Body of pancreas (tissue), 4 donors: ENCODE measurements at regions not wholly inside any gene's neighbourhood (a gene's known extent, or its start where the extent isn't known, plus 50 kb on each side); places are given as distances from the start of the nearest gene placed in this dataset.

Source experiments
- POLR2A ChIP-seq, 3 donors: fragments of 450-650 bp; IDR thresholded peaks; one replicate each; pipeline ENCODE4 v1.6.1; 2016; ENCODE audit warnings: antibody characterized with exemption in 3 of 3, mild to moderate bottlenecking in 2 of 3
- TF ChIP-seq, protein P1 (sequence below), 7 experiments: fragments of 450-650 bp in 4 of 7; fragments of 200-600 bp in 3 of 7; sonication (generic) in 3 of 7; IDR thresholded peaks; one replicate each; pipeline ENCODE4 v1.5.1; 2016 to 2019; ENCODE audit warnings: antibody characterized with exemption in 7 of 7

DNA sequence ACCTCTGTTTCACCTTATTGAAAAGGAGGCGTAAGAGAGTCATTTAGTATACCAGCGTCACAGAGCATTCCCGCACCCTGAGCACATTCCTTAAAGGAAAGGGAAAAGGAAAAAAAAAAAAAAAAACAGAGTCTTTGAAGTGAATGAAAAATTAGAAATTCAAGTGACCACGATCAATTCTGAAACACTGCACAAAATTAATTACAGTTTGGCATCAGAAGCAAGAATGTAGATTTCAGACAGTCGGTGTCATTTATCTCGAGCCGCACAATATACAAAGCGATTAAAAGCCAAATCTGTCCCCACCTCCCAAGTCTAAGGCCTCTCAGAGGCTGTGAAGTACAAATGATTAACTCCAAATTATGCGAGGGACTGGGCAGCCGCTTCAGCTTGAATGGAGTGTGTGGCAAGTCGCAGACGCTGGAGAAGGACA is 173.7 kb upstream of the ZNF507 start:
- TF ChIP-seq, protein P1, sequence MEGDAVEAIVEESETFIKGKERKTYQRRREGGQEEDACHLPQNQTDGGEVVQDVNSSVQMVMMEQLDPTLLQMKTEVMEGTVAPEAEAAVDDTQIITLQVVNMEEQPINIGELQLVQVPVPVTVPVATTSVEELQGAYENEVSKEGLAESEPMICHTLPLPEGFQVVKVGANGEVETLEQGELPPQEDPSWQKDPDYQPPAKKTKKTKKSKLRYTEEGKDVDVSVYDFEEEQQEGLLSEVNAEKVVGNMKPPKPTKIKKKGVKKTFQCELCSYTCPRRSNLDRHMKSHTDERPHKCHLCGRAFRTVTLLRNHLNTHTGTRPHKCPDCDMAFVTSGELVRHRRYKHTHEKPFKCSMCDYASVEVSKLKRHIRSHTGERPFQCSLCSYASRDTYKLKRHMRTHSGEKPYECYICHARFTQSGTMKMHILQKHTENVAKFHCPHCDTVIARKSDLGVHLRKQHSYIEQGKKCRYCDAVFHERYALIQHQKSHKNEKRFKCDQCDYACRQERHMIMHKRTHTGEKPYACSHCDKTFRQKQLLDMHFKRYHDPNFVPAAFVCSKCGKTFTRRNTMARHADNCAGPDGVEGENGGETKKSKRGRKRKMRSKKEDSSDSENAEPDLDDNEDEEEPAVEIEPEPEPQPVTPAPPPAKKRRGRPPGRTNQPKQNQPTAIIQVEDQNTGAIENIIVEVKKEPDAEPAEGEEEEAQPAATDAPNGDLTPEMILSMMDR (IDR thresholded peaks at IDR 0.05), result no peak
- no peak for TF ChIP-seq POLR2A (IDR thresholded peaks at IDR 0.05)
